Hepatocyte (in vitro differentiated cells): ENCODE measurements at regions not wholly inside any gene's neighbourhood (a gene's known extent, or its start where the extent isn't known, plus 50 kb on each side); places are given as distances from the start of the nearest gene placed in this dataset.
A peak's percentile ranks its signal among the peaks of the same experiment; 100 is the strongest.

ENCODE experiments used
- DNase-seq: peaks from one replicate; pipeline ENCODE4 v3.0.0-alpha.2; 2016; ENCODE audit warnings: low spot score
- H2AFZ ChIP-seq: fragments of 200-600 bp; sonication (generic); 2 replicates; pipeline ENCODE4 v1.6.0; 2016; ENCODE audit warnings: antibody characterized with exemption, mild to moderate bottlenecking
- H3K27ac ChIP-seq: fragments of 200-600 bp; sonication (generic); 2 replicates; pipeline ENCODE4 v1.5.1; 2016; ENCODE audit warnings: mild to moderate bottlenecking
- H3K27me3 ChIP-seq: fragments of 200-600 bp; sonication (generic); 2 replicates; pipeline ENCODE4 v1.6.1; 2016
- H3K36me3 ChIP-seq: fragments of 200-600 bp; sonication (generic); replicated peaks from 2 replicates; pipeline ENCODE4 v1.5.1; 2016; ENCODE audit warnings: low read depth; ENCODE audit not compliant: insufficient read depth
- H3K4me1 ChIP-seq: fragments of 200-600 bp; sonication (generic); 2 replicates; pipeline ENCODE4 v1.5.1; 2016; ENCODE audit warnings: mild to moderate bottlenecking, moderate library complexity; ENCODE audit not compliant: insufficient read depth
- H3K4me2 ChIP-seq: fragments of 200-600 bp; sonication (generic); 2 replicates; pipeline ENCODE4 v1.6.0; 2016
- H3K4me3 ChIP-seq: fragments of 200-600 bp; sonication (generic); 2 replicates; pipeline ENCODE4 v1.5.1; 2016; ENCODE audit warnings: mild to moderate bottlenecking
- H3K79me2 ChIP-seq: fragments of 200-600 bp; sonication (generic); 2 replicates; pipeline ENCODE4 v1.6.0; 2017; ENCODE audit warnings: mild to moderate bottlenecking
- H3K9me2 ChIP-seq: fragments of 200-600 bp; sonication (generic); replicated peaks from 2 replicates; pipeline ENCODE4 v1.6.0; 2017; ENCODE audit warnings: mild to moderate bottlenecking; ENCODE audit not compliant: insufficient read depth
- H3K9me3 ChIP-seq: fragments of 200-600 bp; sonication (generic); 2 replicates; pipeline ENCODE4 v1.5.1; 2016; ENCODE audit warnings: low read depth, mild to moderate bottlenecking
- H4K20me1 ChIP-seq: fragments of 200-600 bp; sonication (generic); 2 replicates; pipeline ENCODE4 v1.6.0; 2016; ENCODE audit warnings: mild to moderate bottlenecking; ENCODE audit not compliant: insufficient read depth, poor library complexity, severe bottlenecking
- CTCF ChIP-seq: fragments of 200-600 bp; sonication (generic); IDR thresholded peaks from 2 replicates; pipeline ENCODE4 v1.5.1; 2016; ENCODE audit warnings: antibody characterized with exemption, mild to moderate bottlenecking; ENCODE audit not compliant: poor library complexity
- EZH2 ChIP-seq: fragments of 200-600 bp; sonication (generic); IDR thresholded peaks from 2 replicates; pipeline ENCODE4 v1.6.1; 2016; ENCODE audit warnings: antibody characterized with exemption, mild to moderate bottlenecking, borderline replicate concordance
- EZH2phosphoT487 ChIP-seq: fragments of 200-600 bp; sonication (generic); IDR thresholded peaks from one replicate; pipeline ENCODE4 v1.6.1; 2018; ENCODE audit warnings: antibody characterized with exemption, mild to moderate bottlenecking, low read depth, moderate library complexity; ENCODE audit not compliant: unreplicated experiment, severe bottlenecking
- WGBS: methylation state at CpG from one replicate; pipeline ENCODE4 v1.1.6; 2016; ENCODE audit warnings: low lambda C conversion rate; ENCODE audit errors: missing lambda C conversion rate; 5-methylcytosine and 5-hydroxymethylcytosine counted together

GRCh38 chr5:124901081-124901480, 154.6 kb upstream of the ZNF608 start:
- DNase-seq: no peak
- no peaks in the 10 kb centered on the region for H3K79me2 ChIP-seq
- peaks cover 13% of the 10 kb centered on the region for H3K4me1 ChIP-seq
- H3K36me3 ChIP-seq: no peaks in the 10 kb centered on the region
- H3K27me3 ChIP-seq: no peaks in the 10 kb centered on the region
- no peaks in the 10 kb centered on the region for H3K9me2 ChIP-seq
- H3K4me2 ChIP-seq: no peak overlapping the region
- H4K20me1 ChIP-seq: no peaks in the 10 kb centered on the region
- no peak overlapping the region for H3K27ac ChIP-seq
- no peaks in the 10 kb centered on the region for H3K9me3 ChIP-seq
- no peak overlapping the region for H2AFZ ChIP-seq
- no peak overlapping the region for H3K4me3 ChIP-seq
- no peak for TF ChIP-seq EZH2phosphoT487
- TF ChIP-seq EZH2: no peak
- no peak for TF ChIP-seq CTCF

- Histone ChIP-seq H3K4me1 (peaks cover 25% of the 10 kb centered on the region), H3K36me3 (no peaks in the 10 kb centered on the region), H3K9me2 (no peaks in the 10 kb centered on the region), H3K27ac (peak overlapping the region; percentile 4), H3K4me2 (no peak overlapping the region), H2AFZ (no peak overlapping the region), H4K20me1 (no peaks in the 10 kb centered on the region), H3K9me3 (no peaks in the 10 kb centered on the region), H3K79me2 (no peaks in the 10 kb centered on the region), H3K27me3 (no peaks in the 10 kb centered on the region), H3K4me3 (no peak overlapping the region)
- TF ChIP-seq EZH2: no peak
- TF ChIP-seq EZH2phosphoT487: no peak
- no peak for TF ChIP-seq CTCF
- no peak for DNase-seq
- WGBS: 51% methylated on average over 5 of the region's 5 CpGs
These were observed 155.8 kb upstream of the ZNF608 start for GRCh38 chr5:124902097-124902821.

DNA sequence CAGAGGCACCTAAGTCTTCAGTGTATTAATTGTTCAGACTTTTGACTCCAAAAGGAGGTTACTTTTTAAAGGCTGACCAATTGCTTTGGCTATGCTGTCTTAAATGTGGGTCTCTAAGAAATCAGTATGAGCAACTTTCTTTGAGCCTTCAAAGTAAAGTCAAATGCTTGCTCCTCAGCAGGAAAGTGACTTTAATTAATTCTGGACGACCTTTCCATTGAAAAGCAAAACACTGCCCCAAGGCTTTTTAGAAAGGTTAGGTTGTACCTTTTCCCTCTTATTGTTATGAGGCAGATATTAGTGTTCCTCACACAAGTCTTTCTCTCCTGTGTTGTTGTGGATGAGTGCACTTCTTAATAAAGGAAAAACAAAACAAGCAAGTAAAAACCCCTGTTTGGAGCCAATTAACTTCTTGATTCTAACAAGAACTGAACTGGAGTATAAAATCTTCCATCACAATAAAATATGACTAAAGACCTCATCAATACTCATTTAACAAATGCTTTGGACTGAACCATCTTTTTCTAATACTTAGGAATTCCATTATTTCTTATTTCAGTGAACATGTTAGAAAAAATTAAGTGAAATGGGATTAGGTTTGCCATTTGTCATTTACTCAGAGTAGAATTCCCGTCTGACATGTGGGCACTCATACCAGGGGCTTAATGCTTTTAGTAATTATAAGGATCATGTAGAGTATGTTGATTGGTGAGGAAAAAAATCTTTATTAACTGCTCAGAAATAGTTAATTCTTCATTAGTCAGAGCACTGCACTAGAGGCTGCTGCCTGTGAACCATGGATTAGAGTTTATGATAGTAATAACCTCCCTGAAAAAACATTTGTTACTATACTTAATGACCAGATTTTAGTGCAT, 159.1 kb upstream of the ZNF608 start:
- no peaks in the 10 kb centered on the region for H3K79me2 ChIP-seq
- no peaks in the 10 kb centered on the region for H3K9me3 ChIP-seq
- no peak overlapping the region for H3K4me2 ChIP-seq
- no peaks in the 10 kb centered on the region for H4K20me1 ChIP-seq
- H3K36me3 ChIP-seq: no peaks in the 10 kb centered on the region
- no peak overlapping the region for H3K27ac ChIP-seq
- H3K4me1 ChIP-seq: peaks cover 42% of the 10 kb centered on the region
- H2AFZ ChIP-seq: no peak overlapping the region
- WGBS: 79% methylated on average over 2 of the region's 2 CpGs
- no peaks in the 10 kb centered on the region for H3K27me3 ChIP-seq
- H3K9me2 ChIP-seq: no peaks in the 10 kb centered on the region
- no peak for TF ChIP-seq EZH2
- no peak for DNase-seq
- H3K4me3 ChIP-seq: no peak overlapping the region
